ENCODE measurements at regions not wholly inside any gene's neighbourhood (a gene's known extent, or its start where the extent isn't known, plus 50 kb on each side); places are given as distances from the start of the nearest gene placed in this dataset.

DNA sequence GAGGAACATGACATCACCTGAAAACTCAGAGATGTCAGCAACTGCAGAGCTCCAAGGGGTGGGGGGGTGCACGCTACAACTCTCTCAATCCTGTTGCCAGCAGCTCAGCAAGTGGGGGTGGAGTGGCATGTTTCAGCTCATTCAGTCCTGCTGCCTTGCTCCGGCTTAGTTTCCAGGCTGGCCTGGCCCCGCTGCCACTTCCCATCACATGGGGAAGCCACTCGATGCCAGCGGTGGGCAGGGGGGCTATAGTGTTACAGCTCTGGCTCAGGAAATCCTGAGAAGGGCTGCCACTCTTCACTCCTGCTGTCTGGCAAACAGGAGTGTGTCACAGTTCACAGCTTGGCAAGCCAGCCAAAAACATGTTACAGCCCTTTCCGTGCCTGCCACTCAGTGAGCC lies 356.5 kb upstream of the GULP1 start:
- TF ChIP-seq ZFX (IDR thresholded peaks at IDR 0.05) (no peak), CTCF (conservative IDR thresholded peaks at IDR 0.05) (no peak)

GRCh38 chr2:187936228-187936627 lies 355.4 kb upstream of the GULP1 start:
- H3K27ac ChIP-seq, result no peak overlapping the region
- TF ChIP-seq ZFX (IDR thresholded peaks at IDR 0.05) (no peak), CTCF (conservative IDR thresholded peaks at IDR 0.05) (no peak)

More for the DNA sequence above, 356.5 kb upstream of the GULP1 start:
- no peak overlapping the region for H3K27ac ChIP-seq

DNA sequence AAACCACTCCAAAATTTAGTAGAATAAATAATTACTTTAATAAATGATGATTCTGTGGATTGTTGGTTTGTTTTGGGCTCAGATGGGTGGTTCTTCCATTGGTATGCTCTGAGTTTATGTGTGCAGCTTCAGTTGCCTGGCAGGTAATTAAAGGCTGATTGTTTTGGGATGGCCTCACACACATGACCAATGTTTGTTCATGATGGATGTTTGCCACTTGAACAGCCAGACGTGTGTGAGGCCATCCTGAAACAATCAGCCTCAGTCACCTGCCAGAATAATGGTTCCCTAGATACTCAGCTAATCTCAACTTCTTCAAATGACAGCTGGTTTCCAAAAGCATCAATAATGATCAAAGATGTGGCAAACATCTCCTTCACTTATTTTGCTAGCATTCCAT lies 352.5 kb upstream of the GULP1 start:
- no peak overlapping the region for H3K27ac ChIP-seq
- TF ChIP-seq ZFX (IDR thresholded peaks at IDR 0.05) (no peak), CTCF (conservative IDR thresholded peaks at IDR 0.05) (no peak)

DNA sequence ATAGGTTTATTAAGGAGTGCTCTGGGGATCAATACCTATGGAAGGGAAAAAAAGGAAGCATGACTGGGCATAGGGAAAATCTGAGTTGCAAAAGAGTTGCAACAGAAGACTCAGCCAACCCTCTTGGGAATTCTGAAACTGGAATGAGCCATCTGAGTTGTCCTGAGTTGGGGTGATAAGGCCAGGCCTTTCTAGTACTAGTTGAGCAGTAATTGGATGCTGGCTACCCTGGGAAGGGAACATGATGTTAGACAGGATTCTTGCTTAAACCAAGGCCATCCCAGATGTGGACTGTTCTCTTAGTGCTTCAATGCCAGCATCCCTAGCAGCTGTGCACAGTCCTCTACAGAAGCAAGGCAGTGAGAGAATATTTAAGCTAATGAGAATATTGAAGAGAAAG lies 348.8 kb upstream of the GULP1 start:
- TF ChIP-seq CTCF (conservative IDR thresholded peaks at IDR 0.05) (no peak), ZFX (IDR thresholded peaks at IDR 0.05) (no peak)
- no peak overlapping the region for H3K27ac ChIP-seq

- H3K27ac ChIP-seq, result no peak overlapping the region
- TF ChIP-seq CTCF (conservative IDR thresholded peaks at IDR 0.05), result no peak
- TF ChIP-seq ZFX (IDR thresholded peaks at IDR 0.05), result no peak
Observed at GRCh38 chr2:187943772-187944369, 347.8 kb upstream of the GULP1 start.

DNA sequence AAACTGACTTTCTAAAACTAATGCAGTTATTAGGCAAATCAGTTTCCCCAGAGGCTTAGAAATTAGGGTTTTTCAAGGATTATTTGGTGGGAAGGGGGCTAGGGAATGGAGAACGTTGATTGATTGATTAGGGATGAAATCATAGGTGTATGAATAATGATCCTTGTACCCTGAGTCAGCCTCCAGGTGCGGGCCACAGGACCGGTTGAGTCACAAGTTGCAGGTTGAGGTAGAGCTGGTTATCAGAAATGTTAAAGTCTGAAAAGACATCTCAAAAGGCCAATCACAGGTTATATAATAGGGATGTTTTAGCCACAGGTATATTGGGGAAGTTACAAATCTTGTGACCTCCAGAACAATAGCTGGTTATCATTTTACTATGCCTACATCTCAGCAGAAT lies 341.8 kb upstream of the GULP1 start:
- TF ChIP-seq ZFX (IDR thresholded peaks at IDR 0.05) (no peak), CTCF (conservative IDR thresholded peaks at IDR 0.05) (no peak)
- H3K27ac ChIP-seq, result no peak overlapping the region

DNA sequence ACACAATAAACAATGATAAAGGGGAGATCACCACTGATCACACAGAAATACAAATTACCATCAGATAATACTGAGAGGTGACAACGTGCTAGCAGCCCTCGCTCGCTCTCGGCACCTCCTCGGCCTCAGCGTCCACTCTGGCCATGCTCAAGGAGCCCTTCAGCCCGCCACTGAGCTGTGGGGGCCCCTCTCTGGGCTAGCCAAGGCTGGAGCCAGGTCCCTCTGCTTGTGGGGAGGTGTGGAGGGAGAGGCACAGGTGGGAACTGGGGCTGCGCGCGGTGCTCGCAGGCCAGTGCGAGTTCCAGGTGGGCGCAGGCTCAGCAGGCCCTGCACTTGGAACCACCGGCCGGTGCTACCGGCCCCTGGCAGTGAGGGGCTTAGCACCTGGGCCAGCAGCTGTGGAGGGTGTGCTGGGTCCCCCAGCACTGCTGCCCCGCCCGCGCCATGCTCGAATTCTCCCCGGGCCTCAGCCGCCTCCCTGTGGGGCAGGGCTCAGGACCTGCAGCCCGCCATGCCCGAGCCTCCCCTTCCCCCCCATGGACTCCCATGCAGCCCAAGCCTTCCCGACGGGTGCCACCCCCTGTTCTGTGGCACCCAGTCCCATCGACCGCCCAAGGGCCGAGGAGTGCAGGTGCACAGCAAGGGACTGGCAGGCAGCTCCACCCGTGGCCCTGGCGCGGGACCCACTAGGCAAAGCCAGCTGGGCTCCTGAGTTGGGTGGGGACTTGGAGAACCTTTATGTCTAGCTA lies 340.0 kb upstream of the GULP1 start:
- H3K27ac ChIP-seq, result no peak overlapping the region
- TF ChIP-seq ZFX (IDR thresholded peaks at IDR 0.05) (no peak), CTCF (conservative IDR thresholded peaks at IDR 0.05) (no peak)
